Mesenchymal stem cell (in vitro differentiated cells and primary cell): ENCODE measurements at regions not wholly inside any gene's neighbourhood (a gene's known extent, or its start where the extent isn't known, plus 50 kb on each side); places are given as distances from the start of the nearest gene placed in this dataset.

Source experiments
- DNase-seq: peaks from one replicate; pipeline ENCODE4 v3.0.0-alpha.2; 2013
- H2AFZ ChIP-seq: one replicate; pipeline ENCODE4 v1.6.1; 2013; ENCODE audit warnings: low read depth, mild to moderate bottlenecking, control low read depth, inconsistent platforms, low read length, moderate library complexity
- H2AK5ac ChIP-seq: 2 replicates; pipeline ENCODE4 v1.6.1; 2013; ENCODE audit warnings: low read length, moderate library complexity, mild to moderate bottlenecking, inconsistent platforms; ENCODE audit not compliant: severe bottlenecking
- H2BK120ac ChIP-seq: one replicate; pipeline ENCODE4 v1.6.1; 2013; ENCODE audit warnings: low read depth, mild to moderate bottlenecking, inconsistent platforms, low read length, moderate library complexity
- H2BK12ac ChIP-seq, 2 experiments: one replicate each; pipeline ENCODE4 v1.6.1; 2013; ENCODE audit warnings: inconsistent platforms in 2 of 2, low read length in 2 of 2, mild to moderate bottlenecking in 2 of 2, moderate library complexity in 2 of 2, control low read depth in 1 of 2
- H2BK15ac ChIP-seq: one replicate; pipeline ENCODE4 v1.6.1; 2013; ENCODE audit warnings: mild to moderate bottlenecking, low read depth, inconsistent platforms; ENCODE audit not compliant: poor library complexity, severe bottlenecking
- H2BK5ac ChIP-seq: 2 replicates; pipeline ENCODE4 v1.6.1; 2013; ENCODE audit warnings: low read depth, mild to moderate bottlenecking, low read length, control low read depth, inconsistent platforms; ENCODE audit not compliant: poor library complexity, severe bottlenecking
- H3K14ac ChIP-seq, 2 experiments: one replicate each; pipeline ENCODE4 v1.6.1; 2013; ENCODE audit warnings: inconsistent platforms in 2 of 2, low read length in 2 of 2, control low read depth in 1 of 2, mild to moderate bottlenecking in 1 of 2, moderate library complexity in 1 of 2
- H3K18ac ChIP-seq, 2 experiments: one replicate each; pipeline ENCODE4 v1.6.1; 2013; ENCODE audit warnings: inconsistent platforms in 2 of 2, low read length in 2 of 2, control low read depth in 1 of 2, low read depth in 1 of 2, mild to moderate bottlenecking in 1 of 2
- H3K23ac ChIP-seq, 2 experiments: one replicate each; pipeline ENCODE4 v1.6.1; 2013; ENCODE audit warnings: inconsistent platforms in 2 of 2, low read length in 2 of 2, mild to moderate bottlenecking in 2 of 2, moderate library complexity in 2 of 2, control low read depth in 1 of 2
- H3K27ac ChIP-seq: 2 replicates; pipeline ENCODE4 v1.5.1; 2013; ENCODE audit warnings: mild to moderate bottlenecking, moderate library complexity, low read length, control low read depth, inconsistent platforms; ENCODE audit not compliant: poor library complexity, severe bottlenecking
- H3K27me3 ChIP-seq, 2 experiments: 2 replicates each; pipeline versions ENCODE4 v1.6.1 to v1.7.0; 2013; ENCODE audit warnings: low read length in 2 of 2, mild to moderate bottlenecking in 2 of 2, moderate library complexity in 2 of 2, control low read depth in 1 of 2, inconsistent platforms in 1 of 2; ENCODE audit not compliant: control insufficient read depth in 1 of 2, insufficient read depth in 1 of 2
- H3K36me3 ChIP-seq, 2 experiments: 2 replicates each; pipeline versions ENCODE4 v1.6.1 to v1.7.0; 2013; ENCODE audit warnings: low read length in 2 of 2, control low read depth in 1 of 2, inconsistent platforms in 1 of 2, low read depth in 1 of 2, mild to moderate bottlenecking in 1 of 2; ENCODE audit not compliant: insufficient read depth in 2 of 2, control insufficient read depth in 1 of 2
- H3K4ac ChIP-seq, 2 experiments: one replicate each; pipeline ENCODE4 v1.6.1; 2013; ENCODE audit warnings: inconsistent platforms in 2 of 2, low read length in 2 of 2, mild to moderate bottlenecking in 2 of 2, moderate library complexity in 2 of 2, control low read depth in 1 of 2, low read depth in 1 of 2
- H3K4me1 ChIP-seq: 2 replicates; pipeline ENCODE4 v1.6.1; 2013; ENCODE audit warnings: low read depth, low read length, control low read depth; ENCODE audit not compliant: control insufficient read depth, insufficient read depth
- H3K4me2 ChIP-seq: 2 replicates; pipeline ENCODE4 v1.6.1; 2013; ENCODE audit warnings: low read length, mild to moderate bottlenecking, inconsistent platforms; ENCODE audit not compliant: poor library complexity, severe bottlenecking
- H3K4me3 ChIP-seq, 2 experiments: 2 replicates each; pipeline versions ENCODE4 v1.5.1 to v1.7.0; 2013; ENCODE audit warnings: low read length in 2 of 2, mild to moderate bottlenecking in 2 of 2, control low read depth in 1 of 2, low read depth in 1 of 2; ENCODE audit not compliant: insufficient read depth in 1 of 2
- H3K79me1 ChIP-seq: replicated peaks from 2 replicates; pipeline ENCODE4 v1.6.1; 2013; ENCODE audit warnings: mild to moderate bottlenecking, control low read depth, low read length, inconsistent platforms; ENCODE audit not compliant: poor library complexity, severe bottlenecking
- H3K9ac ChIP-seq: 2 replicates; pipeline ENCODE4 v1.7.0; 2013; ENCODE audit warnings: mild to moderate bottlenecking, low read length, moderate library complexity
- H3K9me3 ChIP-seq: 2 replicates; pipeline ENCODE4 v1.7.0; 2013; ENCODE audit warnings: mild to moderate bottlenecking, low read length; ENCODE audit not compliant: control insufficient read depth
- H4K8ac ChIP-seq: one replicate; pipeline ENCODE4 v1.6.1; 2013; ENCODE audit warnings: inconsistent platforms, mild to moderate bottlenecking, low read length, moderate library complexity
- H4K91ac ChIP-seq: one replicate; pipeline ENCODE4 v1.6.1; 2013; ENCODE audit warnings: mild to moderate bottlenecking, low read length, inconsistent platforms
- WGBS: methylation state at CpG from one replicate; pipeline ENCODE4 v1.1.7; 2013; ENCODE audit warnings: mixed read lengths; 5-methylcytosine and 5-hydroxymethylcytosine counted together

- no peaks in the 10 kb centered on the region for H3K9me3 ChIP-seq
- no peak overlapping the region for H3K18ac ChIP-seq
- no peak overlapping the region for H3K9ac ChIP-seq
- H2BK12ac ChIP-seq: no peak overlapping the region
- H3K27me3 ChIP-seq: peaks cover 0 to 17% of the 10 kb centered on the region in 2 experiments
- no peaks in the 10 kb centered on the region for H3K36me3 ChIP-seq
- WGBS: 100% methylated on average over 1 of the region's 2 CpGs
- H2BK5ac ChIP-seq: no peak overlapping the region
- H4K91ac ChIP-seq: no peak overlapping the region
- no peak overlapping the region for H2AFZ ChIP-seq
- DNase-seq: no peak
- no peak overlapping the region for H2AK5ac ChIP-seq
- no peak overlapping the region for H3K4me2 ChIP-seq
- H3K27ac ChIP-seq: no peak overlapping the region
- no peak overlapping the region for H3K4me3 ChIP-seq
- no peak overlapping the region for H3K4ac ChIP-seq
- no peak overlapping the region for H2BK15ac ChIP-seq
- H3K23ac ChIP-seq: no peak overlapping the region
- no peak overlapping the region for H3K14ac ChIP-seq
- H3K4me1 ChIP-seq: no peaks in the 10 kb centered on the region
- no peak overlapping the region for H4K8ac ChIP-seq
- H3K79me1 ChIP-seq: no peaks in the 10 kb centered on the region
- no peak overlapping the region for H2BK120ac ChIP-seq
Observed at GRCh38 chr21:35506771-35507170, 457.7 kb upstream of the RUNX1 start.

DNA sequence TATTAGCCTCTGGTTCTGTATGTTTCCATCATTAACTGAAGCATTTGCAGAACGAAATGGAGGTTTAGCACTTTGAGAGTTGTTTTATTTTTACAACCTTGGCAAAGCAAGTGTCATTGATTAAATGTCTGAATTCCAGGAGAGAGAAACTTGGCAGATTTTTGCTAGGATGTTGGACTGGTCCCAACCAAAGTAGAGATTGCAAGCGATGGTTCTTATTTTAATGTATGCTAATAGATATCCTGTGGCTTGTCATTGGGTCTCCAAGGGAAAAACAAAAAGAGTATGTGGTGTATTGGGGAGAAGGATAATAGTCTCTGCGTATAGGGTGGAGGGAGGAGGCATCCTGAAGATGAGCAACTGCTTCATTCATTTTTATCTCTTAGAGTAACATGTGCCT lies 457.2 kb upstream of the RUNX1 start:
- H3K79me1 ChIP-seq: no peaks in the 10 kb centered on the region
- no peaks in the 10 kb centered on the region for H3K4me1 ChIP-seq
- no peak overlapping the region for H3K18ac ChIP-seq
- no peaks in the 10 kb centered on the region for H3K36me3 ChIP-seq
- WGBS: 66% methylated on average over 3 of the region's 3 CpGs
- H3K4ac ChIP-seq: no peak overlapping the region
- H2BK12ac ChIP-seq: no peak overlapping the region
- no peak overlapping the region for H3K4me3 ChIP-seq
- H3K14ac ChIP-seq: no peak overlapping the region
- no peak overlapping the region for H4K8ac ChIP-seq
- peaks cover 0 to 17% of the 10 kb centered on the region in 2 experiments for H3K27me3 ChIP-seq
- no peaks in the 10 kb centered on the region for H3K9me3 ChIP-seq
- H3K4me2 ChIP-seq: no peak overlapping the region
- DNase-seq: no peak
- no peak overlapping the region for H2AK5ac ChIP-seq
- H2AFZ ChIP-seq: no peak overlapping the region
- H4K91ac ChIP-seq: no peak overlapping the region
- no peak overlapping the region for H3K23ac ChIP-seq
- no peak overlapping the region for H2BK15ac ChIP-seq
- no peak overlapping the region for H2BK120ac ChIP-seq
- no peak overlapping the region for H3K27ac ChIP-seq
- H2BK5ac ChIP-seq: no peak overlapping the region
- H3K9ac ChIP-seq: no peak overlapping the region

- no peaks in the 10 kb centered on the region for H3K36me3 ChIP-seq
- no peak overlapping the region for H3K14ac ChIP-seq
- H3K9me3 ChIP-seq: no peaks in the 10 kb centered on the region
- no peaks in the 10 kb centered on the region for H3K79me1 ChIP-seq
- H3K23ac ChIP-seq: no peak overlapping the region
- H2BK15ac ChIP-seq: no peak overlapping the region
- H3K27ac ChIP-seq: no peak overlapping the region
- 64% methylated on average over 5 of the region's 5 CpGs for WGBS
- H3K4me1 ChIP-seq: no peaks in the 10 kb centered on the region
- H3K9ac ChIP-seq: no peak overlapping the region
- H2BK12ac ChIP-seq: no peak overlapping the region
- H4K8ac ChIP-seq: no peak overlapping the region
- DNase-seq: no peak
- peak overlapping the region; percentile 34 for H4K91ac ChIP-seq
- H3K4me3 ChIP-seq: no peak overlapping the region
- no peak overlapping the region for H3K4me2 ChIP-seq
- no peak overlapping the region for H2AK5ac ChIP-seq
- peak overlapping the region; percentile 39 for H2BK120ac ChIP-seq
- no peak overlapping the region for H2AFZ ChIP-seq
- H3K18ac ChIP-seq: no peak overlapping the region
- no peak overlapping the region for H3K4ac ChIP-seq
- no peak overlapping the region for H2BK5ac ChIP-seq
- peaks cover 0 to 17% of the 10 kb centered on the region in 2 experiments for H3K27me3 ChIP-seq
Observed at GRCh38 chr21:35504951-35505466, 455.9 kb upstream of the RUNX1 start.

DNA sequence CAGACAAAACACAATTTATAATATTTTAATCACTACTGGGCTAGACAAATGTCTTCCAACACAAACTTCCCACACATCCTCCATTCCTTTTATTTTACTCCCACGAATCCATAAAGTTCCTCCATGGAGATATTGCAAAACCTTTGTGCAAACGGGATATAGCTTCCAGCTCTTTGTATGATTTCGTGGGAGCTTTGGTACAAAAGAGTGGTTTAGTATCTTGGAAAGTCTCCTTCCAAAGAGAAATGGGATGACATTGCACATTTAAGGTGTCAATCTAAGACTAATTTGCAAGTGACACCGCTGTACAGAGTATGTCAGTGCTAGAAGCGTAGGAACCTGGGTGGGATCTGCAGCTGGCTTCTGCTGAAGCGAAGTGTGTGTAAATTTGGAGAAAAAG lies 455.2 kb upstream of the RUNX1 start:
- no peak overlapping the region for H4K91ac ChIP-seq
- no peak overlapping the region for H3K4me2 ChIP-seq
- peak overlapping the region; percentile 66 for H3K9ac ChIP-seq
- H3K23ac ChIP-seq: no peak overlapping the region
- no peak overlapping the region for H2AFZ ChIP-seq
- H3K9me3 ChIP-seq: no peaks in the 10 kb centered on the region
- no peaks in the 10 kb centered on the region for H3K79me1 ChIP-seq
- H2BK120ac ChIP-seq: no peak overlapping the region
- no peaks in the 10 kb centered on the region for H3K36me3 ChIP-seq
- H3K27me3 ChIP-seq: peaks cover 0 to 17% of the 10 kb centered on the region in 2 experiments
- no peak overlapping the region for H2BK5ac ChIP-seq
- no peak overlapping the region for H2BK12ac ChIP-seq
- WGBS: 79% methylated on average over 6 of the region's 6 CpGs
- H3K27ac ChIP-seq: no peak overlapping the region
- no peak overlapping the region for H3K4ac ChIP-seq
- H3K14ac ChIP-seq: no peak overlapping the region
- H3K4me3 ChIP-seq: no peak overlapping the region
- no peak overlapping the region for H3K18ac ChIP-seq
- DNase-seq: no peak
- H3K4me1 ChIP-seq: no peaks in the 10 kb centered on the region
- H4K8ac ChIP-seq: no peak overlapping the region
- H2BK15ac ChIP-seq: no peak overlapping the region
- H2AK5ac ChIP-seq: no peak overlapping the region
